22Rv1 (cell line): ENCODE measurements at regions not wholly inside any gene's neighbourhood (a gene's known extent, or its start where the extent isn't known, plus 50 kb on each side); places are given as distances from the start of the nearest gene placed in this dataset.
"Not testable (repeated sequence)": the region's sequence is repeated elsewhere in the genome, so short reads cannot be mapped to it uniquely, and the experiment has no call there.

Experiments
- H3K27ac ChIP-seq: fragments of 450-650 bp; 2 replicates; pipeline ENCODE4 v1.5.1; 2017
- ZFX ChIP-seq: fragments of 450-650 bp; IDR thresholded peaks from 2 replicates; pipeline ENCODE4 v1.6.1; 2017; ENCODE audit warnings: antibody characterized with exemption, borderline replicate concordance
- TF ChIP-seq, protein P1 (sequence below): fragments of 450-650 bp; IDR thresholded peaks from 2 replicates; pipeline ENCODE4 v1.5.1; 2017; ENCODE audit warnings: mild to moderate bottlenecking

GRCh38 chr11:109062445-109062844 lies 359.5 kb upstream of the C11orf87 start:
- H3K27ac ChIP-seq, result no peak overlapping the region
- TF ChIP-seq, protein P1, sequence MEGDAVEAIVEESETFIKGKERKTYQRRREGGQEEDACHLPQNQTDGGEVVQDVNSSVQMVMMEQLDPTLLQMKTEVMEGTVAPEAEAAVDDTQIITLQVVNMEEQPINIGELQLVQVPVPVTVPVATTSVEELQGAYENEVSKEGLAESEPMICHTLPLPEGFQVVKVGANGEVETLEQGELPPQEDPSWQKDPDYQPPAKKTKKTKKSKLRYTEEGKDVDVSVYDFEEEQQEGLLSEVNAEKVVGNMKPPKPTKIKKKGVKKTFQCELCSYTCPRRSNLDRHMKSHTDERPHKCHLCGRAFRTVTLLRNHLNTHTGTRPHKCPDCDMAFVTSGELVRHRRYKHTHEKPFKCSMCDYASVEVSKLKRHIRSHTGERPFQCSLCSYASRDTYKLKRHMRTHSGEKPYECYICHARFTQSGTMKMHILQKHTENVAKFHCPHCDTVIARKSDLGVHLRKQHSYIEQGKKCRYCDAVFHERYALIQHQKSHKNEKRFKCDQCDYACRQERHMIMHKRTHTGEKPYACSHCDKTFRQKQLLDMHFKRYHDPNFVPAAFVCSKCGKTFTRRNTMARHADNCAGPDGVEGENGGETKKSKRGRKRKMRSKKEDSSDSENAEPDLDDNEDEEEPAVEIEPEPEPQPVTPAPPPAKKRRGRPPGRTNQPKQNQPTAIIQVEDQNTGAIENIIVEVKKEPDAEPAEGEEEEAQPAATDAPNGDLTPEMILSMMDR, result no peak
- no peak for TF ChIP-seq ZFX

GRCh38 chr11:109062871-109063270 lies 359.1 kb upstream of the C11orf87 start:
- H3K27ac ChIP-seq, result no peak overlapping the region
- TF ChIP-seq ZFX, result no peak
- TF ChIP-seq, protein P1, result no peak

DNA sequence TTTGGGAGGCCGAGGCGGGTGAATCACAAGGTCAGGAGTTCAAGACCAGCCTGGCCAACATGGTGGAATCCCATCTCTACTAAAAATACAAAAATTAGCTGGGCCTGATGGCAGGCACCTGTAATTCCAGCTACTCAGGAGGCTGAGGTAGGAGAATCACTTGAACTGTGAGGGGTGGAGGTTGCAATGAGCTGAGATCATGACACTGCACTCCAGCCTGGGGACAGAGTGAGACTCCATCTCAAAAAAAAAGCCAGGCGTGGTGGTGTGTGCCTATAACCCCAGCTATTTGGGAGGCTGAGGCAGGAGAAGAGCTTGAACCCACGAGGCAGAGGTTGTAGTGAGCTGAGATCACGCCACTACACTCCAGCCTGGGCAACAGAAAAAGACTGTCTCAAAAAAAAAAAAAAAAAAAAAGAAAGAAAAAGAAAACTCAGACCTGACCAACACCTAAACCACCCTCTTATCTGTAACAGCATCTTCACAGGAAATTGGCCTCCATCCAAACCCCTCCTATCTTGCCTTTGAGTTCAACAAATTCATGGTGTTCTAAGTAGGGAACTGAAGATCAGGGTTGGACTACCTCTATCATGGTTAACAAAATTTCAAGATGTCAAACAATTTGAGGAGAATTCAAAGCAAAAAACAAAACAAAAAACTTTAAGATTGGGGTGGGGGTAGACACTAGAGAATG lies 357.2 kb upstream of the C11orf87 start:
- H3K27ac ChIP-seq, result not testable (repeated sequence)

DNA sequence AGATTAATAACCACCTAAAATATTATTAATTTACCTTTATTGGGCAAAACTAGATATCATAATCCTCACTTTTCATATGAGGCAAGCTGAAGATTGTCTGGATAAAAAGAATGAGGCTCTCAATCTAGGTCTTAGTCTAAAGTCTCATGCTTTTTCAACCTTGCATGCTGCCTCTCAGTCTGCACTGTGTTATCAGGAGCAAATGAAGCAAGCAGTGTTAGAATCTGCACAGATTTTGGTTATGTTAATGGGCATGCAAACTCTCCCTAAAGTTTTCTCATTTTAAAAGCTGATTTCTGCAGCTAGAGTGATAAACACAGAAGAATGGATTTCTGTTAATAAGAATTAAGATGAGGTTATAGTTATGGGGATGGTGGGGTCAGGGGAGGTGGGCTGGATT lies 350.7 kb upstream of the C11orf87 start:
- no peak overlapping the region for H3K27ac ChIP-seq
- no peak for TF ChIP-seq ZFX
- TF ChIP-seq, protein P1, result no peak

DNA sequence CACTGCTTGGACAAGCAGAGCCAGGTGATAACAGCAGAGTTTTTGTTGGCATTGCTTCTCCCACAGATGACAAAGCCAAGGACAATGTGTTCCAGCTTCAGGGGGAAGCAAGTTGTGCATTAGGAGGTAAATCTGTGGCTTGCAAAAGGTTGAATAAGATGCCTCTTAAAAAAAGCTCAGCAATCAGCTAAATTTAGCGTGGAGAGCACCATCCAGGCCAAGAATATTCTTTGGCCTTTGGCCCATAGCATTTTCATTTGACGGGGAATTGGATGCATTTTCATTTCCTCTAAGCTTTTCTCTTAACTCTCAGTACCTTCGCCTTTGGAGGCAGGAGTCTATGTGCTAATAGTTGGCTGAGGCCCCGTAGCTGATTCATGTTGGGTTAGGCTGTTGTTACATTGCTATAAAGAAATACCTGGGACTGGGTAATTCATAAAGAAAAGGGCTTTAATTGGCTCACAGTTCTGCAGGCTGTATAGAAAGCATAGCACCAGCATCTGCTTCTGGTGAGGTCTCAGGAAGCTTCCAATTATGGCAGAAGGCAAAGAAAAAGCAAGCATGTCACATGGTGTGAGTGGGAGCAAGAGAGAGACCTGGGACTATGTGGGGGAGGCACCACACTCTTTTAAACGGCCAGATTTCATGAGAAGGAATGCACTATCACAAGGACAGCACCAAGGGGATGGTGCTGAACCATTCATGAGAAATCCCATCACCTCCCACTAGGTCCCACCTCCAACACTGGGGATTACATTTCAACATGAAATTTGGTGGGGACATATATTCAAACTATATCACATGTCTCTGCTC lies 350.1 kb upstream of the C11orf87 start:
- H3K27ac ChIP-seq, result no peak overlapping the region
- TF ChIP-seq ZFX, result no peak

GRCh38 chr11:109073032-109073822 lies 348.8 kb upstream of the C11orf87 start:
- TF ChIP-seq ZFX, result no peak
- TF ChIP-seq, protein P1, result no peak

GRCh38 chr11:109075976-109076375 lies 346.0 kb upstream of the C11orf87 start:
- no peak overlapping the region for H3K27ac ChIP-seq
- TF ChIP-seq, protein P1, result no peak
- TF ChIP-seq ZFX, result no peak

More at GRCh38 chr11:109073032-109073822, 348.8 kb upstream of the C11orf87 start:
- no peak overlapping the region for H3K27ac ChIP-seq

DNA sequence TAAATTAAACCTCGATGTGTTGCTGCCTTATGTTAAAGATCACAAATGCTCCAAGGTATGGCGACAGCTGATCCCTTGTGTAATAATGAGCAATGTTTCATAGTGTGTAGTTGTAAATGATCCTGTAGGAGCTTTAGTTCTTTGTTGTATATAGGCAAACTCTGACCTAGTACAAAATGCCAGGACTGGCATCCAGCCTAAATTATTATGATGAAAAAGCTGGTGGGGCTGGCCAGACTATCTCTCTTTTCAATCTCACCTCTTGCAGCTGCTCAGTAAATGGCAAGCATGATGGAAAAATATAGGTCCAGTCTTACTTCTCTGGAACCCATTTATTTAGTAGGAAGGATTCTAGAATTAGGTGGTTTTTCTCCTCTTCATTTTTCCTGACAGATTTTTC lies 345.1 kb upstream of the C11orf87 start:
- H3K27ac ChIP-seq, result no peak overlapping the region

More for the DNA sequence above, 345.1 kb upstream of the C11orf87 start:
- TF ChIP-seq ZFX, result no peak
- TF ChIP-seq, protein P1, result no peak
